ENCODE measurements at regions not wholly inside any gene's neighbourhood (a gene's known extent, or its start where the extent isn't known, plus 50 kb on each side); places are given as distances from the start of the nearest gene placed in this dataset.

GRCh38 chr4:125801924-125802323, 487.2 kb downstream of the FAT4 start:
- TF ChIP-seq, protein P1, sequence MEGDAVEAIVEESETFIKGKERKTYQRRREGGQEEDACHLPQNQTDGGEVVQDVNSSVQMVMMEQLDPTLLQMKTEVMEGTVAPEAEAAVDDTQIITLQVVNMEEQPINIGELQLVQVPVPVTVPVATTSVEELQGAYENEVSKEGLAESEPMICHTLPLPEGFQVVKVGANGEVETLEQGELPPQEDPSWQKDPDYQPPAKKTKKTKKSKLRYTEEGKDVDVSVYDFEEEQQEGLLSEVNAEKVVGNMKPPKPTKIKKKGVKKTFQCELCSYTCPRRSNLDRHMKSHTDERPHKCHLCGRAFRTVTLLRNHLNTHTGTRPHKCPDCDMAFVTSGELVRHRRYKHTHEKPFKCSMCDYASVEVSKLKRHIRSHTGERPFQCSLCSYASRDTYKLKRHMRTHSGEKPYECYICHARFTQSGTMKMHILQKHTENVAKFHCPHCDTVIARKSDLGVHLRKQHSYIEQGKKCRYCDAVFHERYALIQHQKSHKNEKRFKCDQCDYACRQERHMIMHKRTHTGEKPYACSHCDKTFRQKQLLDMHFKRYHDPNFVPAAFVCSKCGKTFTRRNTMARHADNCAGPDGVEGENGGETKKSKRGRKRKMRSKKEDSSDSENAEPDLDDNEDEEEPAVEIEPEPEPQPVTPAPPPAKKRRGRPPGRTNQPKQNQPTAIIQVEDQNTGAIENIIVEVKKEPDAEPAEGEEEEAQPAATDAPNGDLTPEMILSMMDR (IDR thresholded peaks at IDR 0.05) = no peak
- no peak for TF ChIP-seq POLR2AphosphoS5 (IDR thresholded peaks at IDR 0.05; ENCODE audit: insufficient read depth in 1 of 2, low read depth in 1 of 2)
